Osteocyte (in vitro differentiated cells): ENCODE measurements at regions not wholly inside any gene's neighbourhood (a gene's known extent, or its start where the extent isn't known, plus 50 kb on each side); places are given as distances from the start of the nearest gene placed in this dataset.

Source experiments
- DNase-seq: peaks from one replicate; pipeline ENCODE4 v3.0.0; 2021; ENCODE audit warnings: mixed read lengths; ENCODE audit not compliant: unreplicated experiment; ENCODE audit errors: extremely low spot score
- H3K27ac Mint-ChIP-seq: one replicate; pipeline ENCODE4 v1.8.0; 2021; ENCODE audit warnings: mild to moderate bottlenecking, mixed read lengths; ENCODE audit not compliant: unreplicated experiment
- H3K27me3 Mint-ChIP-seq: one replicate; pipeline ENCODE4 v1.8.0; 2021; ENCODE audit warnings: mixed read lengths; ENCODE audit not compliant: unreplicated experiment
- H3K36me3 Mint-ChIP-seq: one replicate; pipeline ENCODE4 v1.8.0; 2021; ENCODE audit warnings: mixed read lengths; ENCODE audit not compliant: unreplicated experiment
- H3K4me1 Mint-ChIP-seq: one replicate; pipeline ENCODE4 v1.8.0; 2021; ENCODE audit warnings: mixed read lengths; ENCODE audit not compliant: unreplicated experiment
- H3K4me3 Mint-ChIP-seq: one replicate; pipeline ENCODE4 v1.8.0; 2021; ENCODE audit warnings: mild to moderate bottlenecking, moderate library complexity, mixed read lengths; ENCODE audit not compliant: unreplicated experiment
- H3K9me3 Mint-ChIP-seq: one replicate; pipeline ENCODE4 v1.8.0; 2021; ENCODE audit warnings: mixed read lengths; ENCODE audit not compliant: unreplicated experiment
- CTCF ChIP-seq: fragments of 200-600 bp; sonication (generic); IDR thresholded peaks from 2 replicates; pipeline ENCODE4 v1.5.0; 2021; ENCODE audit warnings: antibody characterized with exemption, mild to moderate bottlenecking, moderate library complexity

GRCh38 chr16:26688699-26689098, 378.0 kb upstream of the C16orf82 start:
- no peak overlapping the region for H3K27ac Mint-ChIP-seq
- TF ChIP-seq CTCF = no peak
- no peak overlapping the region for H3K4me3 Mint-ChIP-seq
- no peaks in the 10 kb centered on the region for H3K4me1 Mint-ChIP-seq
- peaks cover 40% of the 10 kb centered on the region for H3K9me3 Mint-ChIP-seq
- H3K36me3 Mint-ChIP-seq = no peaks in the 10 kb centered on the region
- no peaks in the 10 kb centered on the region for H3K27me3 Mint-ChIP-seq
- DNase-seq = no peak

- no peak overlapping the region for H3K4me3 Mint-ChIP-seq
- no peaks in the 10 kb centered on the region for H3K27me3 Mint-ChIP-seq
- no peak for TF ChIP-seq CTCF
- no peak overlapping the region for H3K27ac Mint-ChIP-seq
- DNase-seq = no peak
- H3K4me1 Mint-ChIP-seq = no peaks in the 10 kb centered on the region
- H3K9me3 Mint-ChIP-seq = peaks cover 45% of the 10 kb centered on the region
- H3K36me3 Mint-ChIP-seq = no peaks in the 10 kb centered on the region
Observed at GRCh38 chr16:26692658-26693057, 374.1 kb upstream of the C16orf82 start.

DNA sequence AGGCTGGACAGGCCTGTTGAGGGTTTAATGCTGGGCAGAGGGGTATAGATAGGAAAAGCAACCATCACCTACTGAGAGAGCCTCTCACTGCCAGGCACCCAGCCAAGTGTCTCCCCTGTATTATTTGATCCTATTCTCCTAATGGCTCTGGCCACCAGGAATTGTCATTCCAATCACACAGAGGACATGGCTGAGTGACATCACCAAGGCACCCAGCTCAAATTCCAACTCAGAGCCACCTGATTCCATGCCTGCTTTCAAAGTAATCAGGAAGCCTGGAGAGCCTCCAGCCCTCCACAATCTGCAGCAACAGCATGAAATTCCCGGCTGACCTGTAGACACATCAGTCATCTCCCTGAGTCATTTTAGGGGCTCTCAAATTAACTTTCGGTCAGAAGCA, 368.9 kb upstream of the C16orf82 start:
- Mint-ChIP-seq H3K36me3 (no peaks in the 10 kb centered on the region), H3K4me3 (no peak overlapping the region), H3K9me3 (peaks cover 26% of the 10 kb centered on the region), H3K27me3 (no peaks in the 10 kb centered on the region), H3K27ac (no peak overlapping the region), H3K4me1 (no peaks in the 10 kb centered on the region)
- no peak for DNase-seq
- no peak for TF ChIP-seq CTCF

- no peak overlapping the region for H3K4me3 Mint-ChIP-seq
- no peak for DNase-seq
- H3K27me3 Mint-ChIP-seq = no peaks in the 10 kb centered on the region
- peaks cover 13% of the 10 kb centered on the region for H3K9me3 Mint-ChIP-seq
- H3K4me1 Mint-ChIP-seq = no peaks in the 10 kb centered on the region
- H3K27ac Mint-ChIP-seq = no peak overlapping the region
- H3K36me3 Mint-ChIP-seq = no peaks in the 10 kb centered on the region
- TF ChIP-seq CTCF = no peak
Observed at GRCh38 chr16:26700250-26700649, 366.5 kb upstream of the C16orf82 start.

GRCh38 chr16:26701243-26701886, 365.4 kb upstream of the C16orf82 start:
- Mint-ChIP-seq H3K27me3 (no peaks in the 10 kb centered on the region), H3K36me3 (no peaks in the 10 kb centered on the region), H3K4me1 (no peaks in the 10 kb centered on the region), H3K9me3 (peaks cover 9% of the 10 kb centered on the region), H3K4me3 (no peak overlapping the region), H3K27ac (no peak overlapping the region)
- TF ChIP-seq CTCF = no peak
- DNase-seq = no peak
